ENCODE measurements at regions not wholly inside any gene's neighbourhood (a gene's known extent, or its start where the extent isn't known, plus 50 kb on each side); places are given as distances from the start of the nearest gene placed in this dataset.

- no peak for TF ChIP-seq POLR2A (IDR thresholded peaks at IDR 0.05; ENCODE audit: low read depth, low read length)
- no peak for TF ChIP-seq POLR2AphosphoS5 (IDR thresholded peaks at IDR 0.05; ENCODE audit: low read depth, low read length)
These were observed 83.0 kb upstream of the FUT8 start for GRCh38 chr14:65329481-65329880.
